ENCODE measurements at regions not wholly inside any gene's neighbourhood (a gene's known extent, or its start where the extent isn't known, plus 50 kb on each side); places are given as distances from the start of the nearest gene placed in this dataset.

- TF ChIP-seq POLR2AphosphoS5 (IDR thresholded peaks at IDR 0.05; ENCODE audit: low read depth): no peak
- no peak for TF ChIP-seq ETS1 (IDR thresholded peaks at IDR 0.05)
- TF ChIP-seq STAT1 (IDR thresholded peaks at IDR 0.05; ENCODE audit: unreplicated experiment): no peak
- TF ChIP-seq EZH2phosphoT487 (IDR thresholded peaks at IDR 0.05; ENCODE audit: unreplicated experiment): no peak
- no peak for TF ChIP-seq CREB1 (CRISPR knock-in tag; IDR thresholded peaks at IDR 0.05; ENCODE audit: low read depth)
- TF ChIP-seq, protein P1, sequence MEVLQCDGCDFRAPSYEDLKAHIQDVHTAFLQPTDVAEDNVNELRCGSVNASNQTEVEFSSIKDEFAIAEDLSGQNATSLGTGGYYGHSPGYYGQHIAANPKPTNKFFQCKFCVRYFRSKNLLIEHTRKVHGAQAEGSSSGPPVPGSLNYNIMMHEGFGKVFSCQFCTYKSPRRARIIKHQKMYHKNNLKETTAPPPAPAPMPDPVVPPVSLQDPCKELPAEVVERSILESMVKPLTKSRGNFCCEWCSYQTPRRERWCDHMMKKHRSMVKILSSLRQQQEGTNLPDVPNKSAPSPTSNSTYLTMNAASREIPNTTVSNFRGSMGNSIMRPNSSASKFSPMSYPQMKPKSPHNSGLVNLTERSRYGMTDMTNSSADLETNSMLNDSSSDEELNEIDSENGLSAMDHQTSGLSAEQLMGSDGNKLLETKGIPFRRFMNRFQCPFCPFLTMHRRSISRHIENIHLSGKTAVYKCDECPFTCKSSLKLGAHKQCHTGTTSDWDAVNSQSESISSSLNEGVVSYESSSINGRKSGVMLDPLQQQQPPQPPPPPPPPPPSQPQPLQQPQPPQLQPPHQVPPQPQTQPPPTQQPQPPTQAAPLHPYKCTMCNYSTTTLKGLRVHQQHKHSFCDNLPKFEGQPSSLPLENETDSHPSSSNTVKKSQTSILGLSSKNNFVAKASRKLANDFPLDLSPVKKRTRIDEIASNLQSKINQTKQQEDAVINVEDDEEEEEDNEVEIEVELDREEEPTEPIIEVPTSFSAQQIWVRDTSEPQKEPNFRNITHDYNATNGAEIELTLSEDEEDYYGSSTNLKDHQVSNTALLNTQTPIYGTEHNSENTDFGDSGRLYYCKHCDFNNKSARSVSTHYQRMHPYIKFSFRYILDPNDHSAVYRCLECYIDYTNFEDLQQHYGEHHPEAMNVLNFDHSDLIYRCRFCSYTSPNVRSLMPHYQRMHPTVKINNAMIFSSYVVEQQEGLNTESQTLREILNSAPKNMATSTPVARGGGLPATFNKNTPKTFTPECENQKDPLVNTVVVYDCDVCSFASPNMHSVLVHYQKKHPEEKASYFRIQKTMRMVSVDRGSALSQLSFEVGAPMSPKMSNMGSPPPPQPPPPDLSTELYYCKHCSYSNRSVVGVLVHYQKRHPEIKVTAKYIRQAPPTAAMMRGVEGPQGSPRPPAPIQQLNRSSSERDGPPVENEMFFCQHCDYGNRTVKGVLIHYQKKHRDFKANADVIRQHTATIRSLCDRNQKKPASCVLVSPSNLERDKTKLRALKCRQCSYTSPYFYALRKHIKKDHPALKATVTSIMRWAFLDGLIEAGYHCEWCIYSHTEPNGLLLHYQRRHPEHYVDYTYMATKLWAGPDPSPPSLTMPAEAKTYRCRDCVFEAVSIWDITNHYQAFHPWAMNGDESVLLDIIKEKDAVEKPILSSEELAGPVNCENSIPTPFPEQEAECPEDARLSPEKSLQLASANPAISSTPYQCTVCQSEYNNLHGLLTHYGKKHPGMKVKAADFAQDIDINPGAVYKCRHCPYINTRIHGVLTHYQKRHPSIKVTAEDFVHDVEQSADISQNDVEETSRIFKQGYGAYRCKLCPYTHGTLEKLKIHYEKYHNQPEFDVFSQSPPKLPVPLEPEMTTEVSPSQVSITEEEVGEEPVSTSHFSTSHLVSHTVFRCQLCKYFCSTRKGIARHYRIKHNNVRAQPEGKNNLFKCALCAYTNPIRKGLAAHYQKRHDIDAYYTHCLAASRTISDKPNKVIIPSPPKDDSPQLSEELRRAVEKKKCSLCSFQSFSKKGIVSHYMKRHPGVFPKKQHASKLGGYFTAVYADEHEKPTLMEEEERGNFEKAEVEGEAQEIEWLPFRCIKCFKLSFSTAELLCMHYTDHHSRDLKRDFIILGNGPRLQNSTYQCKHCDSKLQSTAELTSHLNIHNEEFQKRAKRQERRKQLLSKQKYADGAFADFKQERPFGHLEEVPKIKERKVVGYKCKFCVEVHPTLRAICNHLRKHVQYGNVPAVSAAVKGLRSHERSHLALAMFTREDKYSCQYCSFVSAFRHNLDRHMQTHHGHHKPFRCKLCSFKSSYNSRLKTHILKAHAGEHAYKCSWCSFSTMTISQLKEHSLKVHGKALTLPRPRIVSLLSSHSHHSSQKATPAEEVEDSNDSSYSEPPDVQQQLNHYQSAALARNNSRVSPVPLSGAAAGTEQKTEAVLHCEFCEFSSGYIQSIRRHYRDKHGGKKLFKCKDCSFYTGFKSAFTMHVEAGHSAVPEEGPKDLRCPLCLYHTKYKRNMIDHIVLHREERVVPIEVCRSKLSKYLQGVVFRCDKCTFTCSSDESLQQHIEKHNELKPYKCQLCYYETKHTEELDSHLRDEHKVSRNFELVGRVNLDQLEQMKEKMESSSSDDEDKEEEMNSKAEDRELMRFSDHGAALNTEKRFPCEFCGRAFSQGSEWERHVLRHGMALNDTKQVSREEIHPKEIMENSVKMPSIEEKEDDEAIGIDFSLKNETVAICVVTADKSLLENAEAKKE (CRISPR knock-in tag; IDR thresholded peaks at IDR 0.05): no peak
- TF ChIP-seq NANOG (IDR thresholded peaks at IDR 0.05; ENCODE audit: borderline replicate concordance): no peak
- no peak for TF ChIP-seq ZNF114 (CRISPR knock-in tag; IDR thresholded peaks at IDR 0.05)
- no peak for TF ChIP-seq CTCF (conservative IDR thresholded peaks at IDR 0.05; ENCODE audit: low read depth in 2 of 2)
- no peak for TF ChIP-seq EZH2 (IDR thresholded peaks at IDR 0.05; ENCODE audit: low read depth, unreplicated experiment)
- no peak for TF ChIP-seq JUNB (IDR thresholded peaks at IDR 0.05; ENCODE audit: unreplicated experiment)
- TF ChIP-seq, protein P2, sequence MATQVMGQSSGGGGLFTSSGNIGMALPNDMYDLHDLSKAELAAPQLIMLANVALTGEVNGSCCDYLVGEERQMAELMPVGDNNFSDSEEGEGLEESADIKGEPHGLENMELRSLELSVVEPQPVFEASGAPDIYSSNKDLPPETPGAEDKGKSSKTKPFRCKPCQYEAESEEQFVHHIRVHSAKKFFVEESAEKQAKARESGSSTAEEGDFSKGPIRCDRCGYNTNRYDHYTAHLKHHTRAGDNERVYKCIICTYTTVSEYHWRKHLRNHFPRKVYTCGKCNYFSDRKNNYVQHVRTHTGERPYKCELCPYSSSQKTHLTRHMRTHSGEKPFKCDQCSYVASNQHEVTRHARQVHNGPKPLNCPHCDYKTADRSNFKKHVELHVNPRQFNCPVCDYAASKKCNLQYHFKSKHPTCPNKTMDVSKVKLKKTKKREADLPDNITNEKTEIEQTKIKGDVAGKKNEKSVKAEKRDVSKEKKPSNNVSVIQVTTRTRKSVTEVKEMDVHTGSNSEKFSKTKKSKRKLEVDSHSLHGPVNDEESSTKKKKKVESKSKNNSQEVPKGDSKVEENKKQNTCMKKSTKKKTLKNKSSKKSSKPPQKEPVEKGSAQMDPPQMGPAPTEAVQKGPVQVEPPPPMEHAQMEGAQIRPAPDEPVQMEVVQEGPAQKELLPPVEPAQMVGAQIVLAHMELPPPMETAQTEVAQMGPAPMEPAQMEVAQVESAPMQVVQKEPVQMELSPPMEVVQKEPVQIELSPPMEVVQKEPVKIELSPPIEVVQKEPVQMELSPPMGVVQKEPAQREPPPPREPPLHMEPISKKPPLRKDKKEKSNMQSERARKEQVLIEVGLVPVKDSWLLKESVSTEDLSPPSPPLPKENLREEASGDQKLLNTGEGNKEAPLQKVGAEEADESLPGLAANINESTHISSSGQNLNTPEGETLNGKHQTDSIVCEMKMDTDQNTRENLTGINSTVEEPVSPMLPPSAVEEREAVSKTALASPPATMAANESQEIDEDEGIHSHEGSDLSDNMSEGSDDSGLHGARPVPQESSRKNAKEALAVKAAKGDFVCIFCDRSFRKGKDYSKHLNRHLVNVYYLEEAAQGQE (IDR thresholded peaks at IDR 0.05; ENCODE audit: unreplicated experiment): no peak
- no peak for TF ChIP-seq ZNF331 (CRISPR knock-in tag; IDR thresholded peaks at IDR 0.05; ENCODE audit: low read depth)
- peaks cover 18% of the 10 kb centered on the region for H3K4me1 Mint-ChIP-seq
- no peak for DNase-seq (ENCODE audit: low spot score)
- Histone ChIP-seq H3K36me3 (ENCODE audit: insufficient read depth) (no peaks in the 10 kb centered on the region), H4K20me1 (replicated peaks; ENCODE audit: insufficient read depth) (no peaks in the 10 kb centered on the region), H3K79me2 (replicated peaks; ENCODE audit: insufficient read depth) (no peaks in the 10 kb centered on the region), H3K4me2 (no peak overlapping the region), H3K27me3 (ENCODE audit: insufficient read depth) (no peaks in the 10 kb centered on the region), H3K9me2 (ENCODE audit: insufficient read depth) (no peaks in the 10 kb centered on the region), H3K4me3 (no peak overlapping the region), H3F3A (replicated peaks; ENCODE audit: low read depth) (no peaks in the 10 kb centered on the region), H3K4me1 (ENCODE audit: insufficient read depth) (no peaks in the 10 kb centered on the region), H3K27ac (ENCODE audit: low read depth) (no peak overlapping the region), H2AFZ (no peak overlapping the region)
- no peak overlapping the region for H3K4me3 Mint-ChIP-seq
- no peaks in the 10 kb centered on the region for H3K27me3 Mint-ChIP-seq (ENCODE audit: insufficient read depth, low read depth, poor library complexity)
- ATAC-seq: no peak
- H3K36me3 Mint-ChIP-seq (ENCODE audit: low read depth): no peaks in the 10 kb centered on the region
- no peak overlapping the region for H3K27ac Mint-ChIP-seq
- H3K9me3 Mint-ChIP-seq: no peaks in the 10 kb centered on the region
Measured at GRCh38 chr10:45552476-45552875, 120.1 kb downstream of the ZFAND4 start.
